Neuron (in vitro differentiated cells): ENCODE measurements at regions not wholly inside any gene's neighbourhood (a gene's known extent, or its start where the extent isn't known, plus 50 kb on each side); places are given as distances from the start of the nearest gene placed in this dataset.
A peak's percentile ranks its signal among the peaks of the same experiment; 100 is the strongest.

Source experiments
- H2AFZ ChIP-seq: one replicate; pipeline ENCODE4 v1.6.1; 2013; ENCODE audit warnings: low read depth, mild to moderate bottlenecking, inconsistent platforms, low read length, moderate library complexity
- H3K27me3 ChIP-seq: one replicate; pipeline ENCODE4 v1.6.1; 2013; ENCODE audit warnings: low read length; ENCODE audit not compliant: insufficient read depth
- H3K36me3 ChIP-seq: one replicate; pipeline ENCODE4 v1.6.1; 2013; ENCODE audit warnings: low read length; ENCODE audit not compliant: insufficient read depth
- H3K4me1 ChIP-seq: one replicate; pipeline ENCODE4 v1.6.1; 2013; ENCODE audit warnings: low read length; ENCODE audit not compliant: insufficient read depth
- H3K4me3 ChIP-seq: 2 replicates; pipeline ENCODE4 v1.5.1; 2013; ENCODE audit warnings: mild to moderate bottlenecking, low read length, moderate library complexity
- H3K9me3 ChIP-seq: one replicate; pipeline ENCODE4 v1.6.1; 2013; ENCODE audit warnings: low read length

DNA sequence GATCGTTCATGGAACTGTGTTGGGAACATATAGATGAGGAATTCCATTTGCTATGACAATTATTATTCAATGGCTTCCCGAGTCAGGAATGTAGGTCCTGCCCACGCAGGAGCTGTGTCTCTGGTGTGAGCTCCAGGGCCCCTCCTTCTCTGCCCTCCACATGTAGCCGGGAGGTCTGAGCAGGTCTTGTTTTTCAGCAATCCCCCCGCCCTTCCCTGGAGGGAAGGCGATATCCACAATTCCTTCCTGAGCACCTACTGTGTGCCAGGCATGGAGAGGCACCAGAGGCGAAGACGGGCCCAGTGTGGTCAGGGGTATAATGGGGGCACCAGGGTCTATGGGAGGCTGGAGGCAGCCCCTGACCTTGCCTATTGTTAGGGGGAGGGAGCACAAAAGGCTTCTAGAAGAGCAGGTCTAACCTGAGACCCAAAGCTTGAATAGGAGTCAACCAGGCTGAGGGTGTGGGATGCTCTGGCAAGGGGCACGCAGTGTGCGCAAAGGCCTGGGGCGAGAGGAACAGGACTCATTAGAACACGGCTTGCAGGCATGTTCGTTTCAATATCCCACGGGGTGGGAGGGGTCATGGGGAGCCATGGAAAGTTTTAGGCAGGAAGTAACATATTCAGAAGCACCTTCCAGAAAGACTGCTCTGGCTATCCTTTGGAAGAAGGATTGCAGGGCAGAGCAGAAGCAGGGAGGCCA lies 154.9 kb downstream of the C9orf50 start:
- H3K9me3 ChIP-seq, result no peaks in the 10 kb centered on the region
- no peak overlapping the region for H3K4me3 ChIP-seq
- H3K27me3 ChIP-seq, result no peaks in the 10 kb centered on the region
- no peaks in the 10 kb centered on the region for H3K36me3 ChIP-seq
- H2AFZ ChIP-seq, result no peak overlapping the region
- peaks cover 32% of the 10 kb centered on the region for H3K4me1 ChIP-seq

DNA sequence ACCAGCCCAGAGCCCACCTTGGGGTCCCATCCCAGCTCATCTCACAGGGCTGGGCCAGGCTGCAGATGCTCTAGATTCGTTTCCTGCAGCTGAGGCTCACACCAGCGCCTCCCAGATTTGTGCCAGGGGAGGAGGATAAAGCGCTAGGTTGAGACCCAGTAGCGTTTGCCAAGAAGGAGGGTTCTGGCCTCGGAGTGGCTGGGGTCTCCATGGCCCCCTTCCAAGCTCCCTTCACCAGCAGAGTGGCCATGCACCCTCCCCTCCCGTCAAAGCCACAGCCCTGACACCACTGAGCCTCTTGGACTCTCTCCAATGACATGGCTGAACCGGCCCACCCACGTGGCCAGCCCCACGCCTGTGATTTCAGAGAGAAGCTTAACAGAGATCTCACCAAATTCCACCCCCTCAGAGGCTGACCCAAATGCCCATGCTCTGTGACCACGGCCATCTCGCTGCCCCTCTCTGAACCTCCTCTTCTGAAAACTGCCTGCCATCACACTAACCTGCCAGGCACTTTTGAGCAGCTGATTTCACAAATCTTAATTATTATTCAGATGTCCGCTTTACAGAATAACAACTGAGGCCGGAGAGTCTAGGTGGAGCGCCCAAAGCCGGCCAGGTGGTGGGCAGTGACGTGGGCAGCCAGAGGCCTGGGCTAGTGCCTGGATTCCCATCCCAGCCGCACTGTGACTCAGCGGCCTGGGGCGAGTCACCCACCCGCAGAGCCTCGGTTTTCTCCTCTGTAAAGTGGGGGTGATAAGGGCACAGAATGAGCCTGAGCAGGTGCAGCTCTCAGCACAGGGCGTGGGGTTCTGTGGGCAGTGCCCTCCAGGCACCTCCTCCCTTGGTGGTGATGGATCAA lies 155.7 kb downstream of the C9orf50 start:
- Histone ChIP-seq H3K27me3 (no peaks in the 10 kb centered on the region), H3K4me1 (peaks cover 30% of the 10 kb centered on the region)

DNA sequence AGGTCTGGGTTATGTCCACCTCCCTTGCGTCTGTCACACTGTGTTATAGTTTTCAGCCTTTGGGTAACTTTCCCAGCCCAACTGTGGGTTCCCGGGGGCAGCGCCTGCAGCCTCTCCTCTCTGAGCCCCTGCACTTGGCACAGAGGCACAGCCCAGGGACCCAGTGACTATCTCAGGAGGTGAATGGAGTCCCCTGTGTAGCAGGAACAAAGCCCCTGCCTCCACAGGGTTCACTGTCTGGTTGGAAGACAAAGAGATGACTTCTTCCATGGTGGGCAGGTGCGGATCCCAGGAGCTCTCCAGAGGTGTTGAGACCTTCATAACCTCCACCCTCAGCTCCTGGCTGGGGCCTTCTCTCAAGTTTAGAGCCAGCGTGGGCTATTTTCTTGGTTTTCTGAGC lies 156.9 kb downstream of the C9orf50 start:
- H3K4me1 ChIP-seq, result peaks cover 28% of the 10 kb centered on the region
- no peaks in the 10 kb centered on the region for H3K27me3 ChIP-seq
- no peak overlapping the region for H2AFZ ChIP-seq
- H3K4me3 ChIP-seq, result no peak overlapping the region
- H3K9me3 ChIP-seq, result no peaks in the 10 kb centered on the region
- no peaks in the 10 kb centered on the region for H3K36me3 ChIP-seq

More for the DNA sequence above, 155.7 kb downstream of the C9orf50 start:
- no peak overlapping the region for H3K4me3 ChIP-seq
- no peaks in the 10 kb centered on the region for H3K9me3 ChIP-seq
- no peak overlapping the region for H2AFZ ChIP-seq
- H3K36me3 ChIP-seq, result no peaks in the 10 kb centered on the region

DNA sequence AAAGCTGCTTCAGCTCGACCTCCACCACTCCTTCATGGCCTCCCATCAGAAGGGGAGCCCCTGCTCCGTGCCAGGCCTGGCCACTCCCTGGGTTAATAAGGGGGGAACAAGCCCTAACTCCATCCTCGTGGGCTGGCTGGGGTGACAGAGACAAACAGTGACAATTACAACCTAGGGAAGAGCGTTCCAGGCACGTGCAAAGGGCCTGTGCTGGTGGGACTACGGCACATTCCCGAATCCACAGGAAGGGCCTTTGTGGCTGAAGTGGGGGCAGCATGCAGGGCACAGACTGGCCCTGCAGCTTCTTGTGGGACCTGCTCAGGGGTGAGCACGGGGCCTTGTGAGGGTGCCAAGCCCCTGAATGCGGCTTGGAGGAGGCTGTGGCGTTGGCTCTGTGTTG lies 157.4 kb downstream of the C9orf50 start:
- Histone ChIP-seq H3K27me3 (no peaks in the 10 kb centered on the region), H3K4me3 (no peak overlapping the region), H3K4me1 (peaks cover 32% of the 10 kb centered on the region), H2AFZ (no peak overlapping the region), H3K9me3 (no peaks in the 10 kb centered on the region), H3K36me3 (no peaks in the 10 kb centered on the region)

DNA sequence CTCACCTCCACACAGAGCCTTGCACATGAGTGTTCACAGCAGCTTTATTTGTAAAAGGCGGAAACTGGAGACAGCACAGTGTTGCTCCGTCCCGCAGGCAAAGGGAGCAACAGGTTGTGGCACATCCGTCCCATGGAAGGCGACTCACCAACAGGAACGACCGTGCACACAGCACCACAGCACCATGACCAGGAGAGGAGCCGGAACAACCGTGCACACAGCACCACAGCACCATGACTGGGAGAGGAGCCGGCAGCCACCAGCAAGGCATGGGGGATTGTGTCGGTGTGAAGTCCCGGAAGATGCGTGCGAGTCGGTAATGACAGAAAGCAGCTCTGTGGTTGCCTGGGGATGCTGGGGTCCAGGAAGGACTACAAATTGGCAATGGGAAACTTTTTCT lies 158.5 kb downstream of the C9orf50 start:
- peaks cover 35% of the 10 kb centered on the region for H3K4me1 ChIP-seq
- H3K36me3 ChIP-seq, result no peaks in the 10 kb centered on the region
- H3K27me3 ChIP-seq, result no peaks in the 10 kb centered on the region
- no peak overlapping the region for H2AFZ ChIP-seq
- no peaks in the 10 kb centered on the region for H3K9me3 ChIP-seq
- H3K4me3 ChIP-seq, result no peak overlapping the region

DNA sequence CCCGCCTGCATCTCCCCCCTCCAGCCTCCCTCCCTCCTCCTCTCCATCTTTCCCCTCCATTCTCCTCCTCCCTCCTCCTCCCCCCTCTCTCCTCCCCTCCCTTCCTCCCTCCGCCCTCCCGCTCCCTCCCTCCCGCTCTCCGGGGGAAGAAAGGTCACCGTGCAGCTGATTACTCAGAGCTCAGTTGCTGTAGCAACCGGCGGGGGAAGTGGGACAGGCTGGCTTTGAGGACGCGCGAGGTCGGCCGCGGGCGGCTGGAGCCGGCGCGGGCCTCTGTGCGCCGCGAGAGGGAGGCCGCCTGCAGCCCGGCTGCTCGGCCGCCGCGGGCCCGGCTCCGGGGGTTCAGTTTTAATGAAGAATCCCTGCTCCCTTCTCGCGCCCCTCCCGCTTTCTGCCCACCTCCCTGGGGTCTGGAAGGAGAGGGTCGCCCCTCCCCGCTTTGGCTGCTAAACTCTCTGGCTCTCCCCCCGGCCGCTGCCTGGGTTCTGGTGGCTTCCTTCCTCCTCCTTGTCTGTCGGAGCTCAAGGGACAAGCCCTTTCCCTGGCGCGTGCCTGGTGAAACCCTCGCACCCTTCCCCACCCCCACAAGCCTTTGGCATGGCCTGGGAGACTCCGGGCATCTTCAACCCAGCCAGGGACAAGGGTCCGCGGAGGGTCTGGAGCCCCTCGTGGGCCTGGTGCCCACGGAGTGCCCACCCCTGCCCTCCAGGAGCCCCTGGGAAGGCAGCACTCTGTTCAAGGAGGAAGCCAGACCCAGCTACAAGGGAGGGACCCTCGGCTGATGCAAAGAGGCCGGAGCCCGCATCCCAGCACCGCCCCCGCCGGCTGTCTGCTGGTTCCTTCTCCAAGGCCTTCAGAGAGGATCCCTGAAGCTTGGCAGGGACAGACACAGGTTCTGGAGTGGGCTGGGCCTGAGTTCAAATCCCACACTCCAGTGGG lies 160.3 kb downstream of the C9orf50 start:
- Histone ChIP-seq H3K4me3 (peak overlapping the region; percentile 47), H2AFZ (no peak overlapping the region), H3K9me3 (no peaks in the 10 kb centered on the region), H3K27me3 (no peaks in the 10 kb centered on the region), H3K36me3 (no peaks in the 10 kb centered on the region), H3K4me1 (peaks cover 31% of the 10 kb centered on the region)

DNA sequence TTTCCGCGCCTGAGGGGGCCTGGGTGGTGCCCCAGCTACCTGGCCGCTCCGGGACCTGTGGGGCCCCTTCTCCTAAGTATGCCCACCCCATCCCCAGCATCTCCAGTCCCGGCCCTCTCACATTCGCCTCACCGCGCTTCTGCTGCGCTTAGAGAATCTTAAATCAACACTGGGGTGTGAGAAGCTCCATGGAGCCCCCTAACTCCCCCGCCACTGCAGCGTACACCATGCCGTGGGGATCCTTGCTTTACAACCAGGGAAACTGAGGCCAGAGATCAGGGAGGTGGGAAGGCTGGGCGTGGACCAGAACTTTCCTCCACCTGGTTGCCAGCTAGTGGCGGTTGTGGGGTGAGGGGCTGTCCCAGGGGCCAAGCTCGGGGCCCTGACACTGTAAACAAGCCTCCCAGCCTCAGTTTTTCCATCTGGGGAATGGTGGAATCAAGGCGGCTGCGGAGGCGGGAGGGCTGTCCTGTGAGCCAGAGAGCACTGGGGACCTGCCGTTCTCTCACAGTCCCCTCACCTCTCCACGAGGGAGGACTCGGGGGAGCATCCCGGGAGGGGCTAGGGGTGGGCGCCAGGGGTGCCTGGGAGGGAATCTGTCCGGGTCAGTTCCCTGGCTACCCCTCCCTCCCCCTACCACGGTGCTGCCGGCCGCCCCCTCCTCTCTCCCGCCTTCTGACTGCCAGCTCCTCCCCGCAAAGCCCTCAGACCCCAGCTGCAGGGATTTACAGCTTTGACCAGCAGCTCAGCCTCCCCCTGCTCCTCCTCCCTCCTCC lies 161.2 kb downstream of the C9orf50 start:
- Histone ChIP-seq H3K27me3 (no peaks in the 10 kb centered on the region), H3K36me3 (no peaks in the 10 kb centered on the region), H3K4me3 (no peak overlapping the region), H3K9me3 (no peaks in the 10 kb centered on the region), H3K4me1 (peaks cover 33% of the 10 kb centered on the region), H2AFZ (no peak overlapping the region)

DNA sequence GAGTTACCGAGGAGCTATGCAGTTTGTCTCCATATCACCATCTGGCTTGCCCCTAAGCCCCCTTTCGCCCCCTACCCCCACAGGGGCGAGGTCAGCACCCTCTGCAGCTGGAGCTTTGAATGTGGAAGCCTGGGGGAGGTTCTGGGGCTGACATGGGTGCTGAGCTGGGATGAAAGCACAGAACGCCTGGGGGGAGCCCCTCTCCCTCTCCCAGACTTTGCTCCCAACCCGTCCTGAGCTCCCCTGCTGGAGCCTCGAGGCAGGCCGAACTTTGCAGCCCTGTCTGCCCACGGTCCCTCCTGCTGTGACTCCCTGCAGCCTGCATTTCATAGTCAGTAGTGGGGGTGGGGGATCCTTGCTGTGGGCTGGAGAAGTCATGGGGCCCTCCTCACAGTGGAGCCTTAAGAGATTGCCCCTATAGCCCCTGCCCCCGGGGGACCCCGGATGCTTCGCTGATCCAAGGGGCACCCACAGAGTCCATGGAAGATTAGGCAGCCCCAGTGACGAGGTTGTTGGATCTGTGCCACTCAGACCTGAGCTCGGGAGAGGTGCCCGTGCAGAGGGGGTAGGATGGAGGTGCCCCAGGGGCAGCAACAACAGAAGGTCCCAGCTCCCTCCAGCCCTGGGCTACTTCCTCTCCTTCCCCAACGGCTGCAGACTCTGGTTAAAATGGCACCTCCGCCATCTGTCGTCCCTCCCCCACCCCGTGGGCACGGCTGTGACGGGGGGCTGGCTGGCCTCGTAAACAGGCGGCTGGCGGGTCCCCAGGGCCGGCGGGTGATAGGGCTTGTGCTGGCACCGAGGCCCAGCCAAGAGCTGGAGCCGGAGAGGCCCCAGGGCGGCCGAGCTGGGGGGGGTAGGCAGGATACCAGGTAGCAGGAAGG lies 162.0 kb downstream of the C9orf50 start:
- no peak overlapping the region for H2AFZ ChIP-seq

DNA sequence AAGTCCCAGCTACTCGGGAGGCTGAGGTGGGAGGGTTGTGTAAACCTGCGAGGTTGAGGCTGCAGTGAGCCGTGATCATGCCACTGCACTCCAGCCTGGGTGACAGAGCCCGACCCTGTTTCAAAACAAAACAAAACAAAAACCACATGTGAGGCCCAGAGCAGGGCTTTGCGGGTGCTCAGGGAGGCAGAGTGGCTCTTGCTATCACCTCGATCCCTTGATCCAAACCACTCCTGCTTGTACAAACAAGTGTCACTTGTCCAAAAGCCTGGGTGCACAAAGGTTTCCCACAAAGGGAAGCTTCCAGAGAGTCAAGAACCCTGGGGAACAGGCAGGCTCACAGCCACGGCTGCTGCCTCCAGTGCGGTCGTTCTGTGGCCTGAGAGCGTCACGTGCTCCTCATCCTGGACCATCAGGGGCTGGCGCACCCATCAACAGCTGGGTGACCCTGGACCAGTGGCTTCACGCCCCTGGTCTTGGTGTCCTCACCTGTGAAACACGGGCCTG lies 162.7 kb downstream of the C9orf50 start:
- Histone ChIP-seq H3K9me3 (no peaks in the 10 kb centered on the region), H3K4me1 (peaks cover 33% of the 10 kb centered on the region), H3K27me3 (no peaks in the 10 kb centered on the region), H2AFZ (no peak overlapping the region), H3K4me3 (no peak overlapping the region), H3K36me3 (no peaks in the 10 kb centered on the region)

More for the DNA sequence above, 162.0 kb downstream of the C9orf50 start:
- H3K4me3 ChIP-seq, result no peak overlapping the region
- no peaks in the 10 kb centered on the region for H3K27me3 ChIP-seq
- no peaks in the 10 kb centered on the region for H3K36me3 ChIP-seq
- peaks cover 33% of the 10 kb centered on the region for H3K4me1 ChIP-seq
- no peaks in the 10 kb centered on the region for H3K9me3 ChIP-seq

DNA sequence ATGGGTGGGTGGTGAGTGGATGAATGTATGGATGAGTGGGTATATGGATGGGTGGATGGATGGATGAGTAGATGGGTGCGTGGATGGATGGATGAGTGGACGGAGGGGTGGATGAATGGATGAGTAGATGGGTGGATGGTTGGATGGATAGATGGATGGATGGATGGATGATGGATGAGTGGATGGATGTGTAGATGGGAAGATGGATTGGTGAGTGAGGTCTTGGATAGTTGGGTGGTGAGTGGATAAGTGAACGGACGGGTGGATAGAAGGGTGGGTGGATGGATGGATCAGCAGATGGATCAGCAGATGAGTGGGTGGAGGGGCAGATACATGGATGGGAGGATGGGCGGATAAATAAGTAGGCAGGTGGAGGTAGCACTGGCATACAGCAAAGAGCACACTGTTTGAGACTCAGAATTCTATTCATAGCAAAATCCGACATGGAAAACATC lies 163.5 kb downstream of the C9orf50 start:
- Histone ChIP-seq H3K27me3 (no peaks in the 10 kb centered on the region), H2AFZ (no peak overlapping the region), H3K4me1 (peaks cover 33% of the 10 kb centered on the region), H3K36me3 (no peaks in the 10 kb centered on the region), H3K4me3 (no peak overlapping the region), H3K9me3 (no peaks in the 10 kb centered on the region)

DNA sequence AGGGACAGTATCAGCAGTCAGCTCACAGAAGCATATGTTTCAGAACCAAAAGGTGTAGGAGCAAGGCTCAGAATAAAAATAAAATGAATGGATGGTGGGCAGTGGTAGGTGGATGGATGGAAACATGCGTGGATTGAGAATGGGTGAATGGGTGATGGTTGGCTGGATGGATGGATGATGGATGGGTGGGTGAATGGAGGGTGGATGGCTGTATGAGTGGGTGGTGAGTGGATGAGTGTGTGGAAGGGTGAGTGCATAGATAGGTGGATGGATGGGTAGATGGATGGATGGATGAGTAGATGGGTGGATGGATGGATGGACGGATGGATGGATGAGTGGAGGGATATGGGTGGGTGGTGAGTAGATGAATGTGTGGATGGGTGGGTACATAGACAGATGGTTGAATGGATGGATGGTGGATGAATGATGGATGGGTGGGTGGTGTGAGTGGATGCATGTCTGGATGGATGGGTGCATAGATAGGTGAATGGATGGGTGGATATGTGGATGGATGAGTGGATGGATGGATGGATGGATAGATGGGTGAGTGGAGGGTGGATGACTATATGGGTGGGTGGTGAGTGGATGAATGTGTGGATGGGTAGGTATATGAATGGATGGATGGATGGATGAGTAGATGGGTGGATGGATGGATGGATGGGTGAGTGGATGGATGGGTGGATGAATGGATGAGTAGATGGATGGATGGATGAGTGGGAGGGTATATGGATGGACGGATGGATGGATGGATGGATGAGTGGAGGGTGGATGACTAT lies 164.2 kb downstream of the C9orf50 start:
- H3K9me3 ChIP-seq, result no peaks in the 10 kb centered on the region
- H3K36me3 ChIP-seq, result no peaks in the 10 kb centered on the region
- no peaks in the 10 kb centered on the region for H3K27me3 ChIP-seq
- H3K4me3 ChIP-seq, result no peak overlapping the region
- H3K4me1 ChIP-seq, result peaks cover 34% of the 10 kb centered on the region
- no peak overlapping the region for H2AFZ ChIP-seq
